Endothelial cell of umbilical vein (primary cell): ENCODE measurements at regions not wholly inside any gene's neighbourhood (a gene's known extent, or its start where the extent isn't known, plus 50 kb on each side); places are given as distances from the start of the nearest gene placed in this dataset.

Experiments
- BruUV-seq: library from RNA; stranded (reverse); fragments of 400-500 nt; replicated peaks from 2 replicates; lab custom pipeline; 2021; lab: Mats Ljungman, UMichigan
- CTCF ChIA-PET: fragments of 300-600, 350-600 bp; sonication (Branson Sonifier 250); formaldehyde crosslinking; loops from one replicate; lab custom pipeline; 2021; ENCODE audit warnings: antibody characterized with exemption, inconsistent platforms; lab: Charles Lee
- POLR2A ChIA-PET: fragments of 300-600, 350-600 bp; sonication (Branson Sonifier 250); formaldehyde crosslinking; loops from one replicate; lab custom pipeline; 2021; ENCODE audit warnings: antibody characterized with exemption, inconsistent platforms; lab: Charles Lee
- DNase-seq: peaks from one replicate; pipeline ENCODE4 v3.0.0-alpha.2; 2011; ENCODE audit warnings: low read depth, low spot score
- FAIRE-seq: peaks from 2 replicates; lab custom pipeline; 2011; peaks lifted over from hg19 to GRCh38; lab: Jason Lieb, UNC
- H2AFZ ChIP-seq: 2 replicates; pipeline ENCODE4 v1.6.0; 2012; ENCODE audit warnings: low read depth, low read length, control low read depth, inconsistent platforms
- H3K27ac ChIP-seq: 2 replicates; pipeline ENCODE4 v1.5.1; 2011; ENCODE audit warnings: low read depth, mild to moderate bottlenecking, control low read depth, low read length, moderate library complexity; ENCODE audit not compliant: insufficient read depth
- H3K27me3 ChIP-seq, 2 experiments: 2 replicates each; pipeline versions ENCODE4 v1.6.0 to v1.6.1; 2011; ENCODE audit warnings: low read length in 2 of 2, mixed read lengths in 1 of 2; ENCODE audit not compliant: control insufficient read depth in 2 of 2, insufficient read depth in 2 of 2
- H3K36me3 ChIP-seq, 2 experiments: 2 replicates in 1 of 2; 3 replicates in 1 of 2; pipeline ENCODE4 v1.5.1; 2011; ENCODE audit warnings: low read length in 2 of 2, mild to moderate bottlenecking in 1 of 2, moderate library complexity in 1 of 2; ENCODE audit not compliant: control insufficient read depth in 2 of 2, insufficient read depth in 2 of 2; ENCODE audit errors: extremely low read depth in 1 of 2
- H3K4me1 ChIP-seq: 3 replicates; pipeline ENCODE4 v1.5.1; 2011; ENCODE audit warnings: mild to moderate bottlenecking, low read length; ENCODE audit not compliant: control insufficient read depth, insufficient read depth; ENCODE audit errors: extremely low read depth
- H3K4me2 ChIP-seq: 2 replicates; pipeline ENCODE4 v1.6.1; 2011; ENCODE audit warnings: low read length, control low read depth, mixed read lengths; ENCODE audit not compliant: insufficient read depth
- H3K4me3 ChIP-seq, 3 experiments: fragments of 200-600 bp in 1 of 3; sonication (generic), shearing (Covaris generic) in 1 of 3; replicated peaks in 1 of 3; 2 replicates each; pipeline ENCODE4 v1.5.1; 2011 to 2016; ENCODE audit warnings: control low read depth in 3 of 3, low read length in 3 of 3, mild to moderate bottlenecking in 2 of 3, inconsistent platforms in 1 of 3, low read depth in 1 of 3, moderate library complexity in 1 of 3; ENCODE audit not compliant: insufficient read depth in 1 of 3
- H3K79me2 ChIP-seq: 2 replicates; pipeline ENCODE4 v1.6.0; 2012; ENCODE audit warnings: low read length, inconsistent platforms; ENCODE audit not compliant: control insufficient read depth, insufficient read depth
- H3K9ac ChIP-seq: replicated peaks from 2 replicates; pipeline ENCODE3; 2011; ENCODE audit warnings: low read length, control low read depth; ENCODE audit not compliant: insufficient read depth; ENCODE audit errors: extremely low read depth
- H3K9me1 ChIP-seq: replicated peaks from 3 replicates; pipeline ENCODE4 v1.6.0; 2011; ENCODE audit warnings: mild to moderate bottlenecking, low read length; ENCODE audit not compliant: control insufficient read depth, insufficient read depth; ENCODE audit errors: extremely low read depth
- H3K9me3 ChIP-seq: replicated peaks from 2 replicates; pipeline ENCODE4 v1.5.1; 2012; ENCODE audit warnings: low read length, inconsistent platforms; ENCODE audit not compliant: control insufficient read depth, insufficient read depth
- H4K20me1 ChIP-seq: replicated peaks from 2 replicates; pipeline ENCODE3; 2011; ENCODE audit warnings: mild to moderate bottlenecking, low read length; ENCODE audit not compliant: control insufficient read depth, insufficient read depth; ENCODE audit errors: extremely low read depth
- EZH2 ChIP-seq: IDR thresholded peaks from 2 replicates; pipeline ENCODE4 v1.6.1; 2012; ENCODE audit warnings: borderline replicate concordance, low read depth, mild to moderate bottlenecking, moderate library complexity, low read length, inconsistent platforms; ENCODE audit not compliant: severe bottlenecking
- FOS ChIP-seq: IDR thresholded peaks from 2 replicates; pipeline ENCODE4 v1.6.1; 2011; ENCODE audit warnings: mild to moderate bottlenecking, low read length, moderate library complexity, borderline replicate concordance; ENCODE audit not compliant: insufficient read depth
- GATA2 ChIP-seq: IDR thresholded peaks from 2 replicates; pipeline ENCODE4 v1.7.0; 2011; ENCODE audit warnings: low read depth, mild to moderate bottlenecking, moderate library complexity, mixed read lengths, low read length; ENCODE audit not compliant: insufficient read length, insufficient read depth
- JUN ChIP-seq: IDR thresholded peaks from 2 replicates; pipeline ENCODE4 v1.6.1; 2011; ENCODE audit warnings: borderline replicate concordance, low read depth; ENCODE audit not compliant: insufficient read length, insufficient read depth
- MAX ChIP-seq: IDR thresholded peaks from 2 replicates; pipeline ENCODE4 v1.6.1; 2011; ENCODE audit not compliant: insufficient read depth, insufficient read length
- MYC ChIP-seq: IDR thresholded peaks from one replicate; pipeline ENCODE4 v1.6.1; 2011; ENCODE audit warnings: mild to moderate bottlenecking, low read depth, low read length
- POLR2A ChIP-seq: IDR thresholded peaks from 2 replicates; pipeline ENCODE4 v1.6.1; 2012; ENCODE audit warnings: low read depth, mild to moderate bottlenecking, control low read depth, low read length
- POLR2AphosphoS5 ChIP-seq: IDR thresholded peaks from 2 replicates; pipeline ENCODE4 v1.6.1; 2012; ENCODE audit warnings: low read depth, mild to moderate bottlenecking, control low read depth, low read length, moderate library complexity; ENCODE audit not compliant: insufficient read depth
- dilution Hi-C: fragments of 300-500 bp; cut with MboI; formaldehyde crosslinking; loops from one replicate; pipeline ENCODE4 v1.15.0; 2019; ENCODE audit warnings: low sequenced_read_pairs; ENCODE audit not compliant: extremely low pct_ligation_motif_present
- intact Hi-C: fragments of 100-400 bp; cut with micrococcal nuclease; formaldehyde crosslinking; loops from one replicate; pipeline ENCODE4 v1.10.0; 2022
- TF ChIP-seq, protein P1 (sequence below), 2 donors: IDR thresholded peaks; 1 replicate in 1 of 2; 2 replicates in 1 of 2; pipeline ENCODE4 v1.5.1; 2011; ENCODE audit warnings: low read length in 2 of 2, mild to moderate bottlenecking in 2 of 2, moderate library complexity in 2 of 2, control low read depth in 1 of 2, inconsistent platforms in 1 of 2, low read depth in 1 of 2; ENCODE audit not compliant: insufficient read depth in 1 of 2; ENCODE audit errors: extremely low read depth in 1 of 2

- Histone ChIP-seq H3K9ac (no peak overlapping the region), H3K27me3 (no peaks in the 10 kb centered on the region), H4K20me1 (no peaks in the 10 kb centered on the region), H3K27ac (no peak overlapping the region), H3K4me2 (no peak overlapping the region), H3K36me3 (no peaks in the 10 kb centered on the region), H2AFZ (no peak overlapping the region), H3K79me2 (no peaks in the 10 kb centered on the region), H3K9me3 (no peaks in the 10 kb centered on the region), H3K9me1 (no peaks in the 10 kb centered on the region), H3K4me1 (peaks cover 8% of the 10 kb centered on the region), H3K4me3 (no peak overlapping the region)
- intact Hi-C loops (no loop called here), dilution Hi-C loops (no loop called here)
- no peak for TF ChIP-seq EZH2
- TF ChIP-seq MYC = no peak
- TF ChIP-seq JUN = no peak
- TF ChIP-seq MAX = no peak
- no peak for TF ChIP-seq GATA2
- no peak for TF ChIP-seq POLR2AphosphoS5
- BruUV-seq = no TSS peak
- DNase-seq (no peak), FAIRE-seq (no peak)
- ChIA-PET CTCF (interaction anchor here (3.0 kb wide), 1 partner anchor 10 kb away, joined by 11 read pairs; no protein-coding TSS in a partner anchor), POLR2A (no interaction called here)
These were observed 484.9 kb downstream of the MIAT start for GRCh38 chr22:27142286-27142685.

- TF ChIP-seq, protein P1, sequence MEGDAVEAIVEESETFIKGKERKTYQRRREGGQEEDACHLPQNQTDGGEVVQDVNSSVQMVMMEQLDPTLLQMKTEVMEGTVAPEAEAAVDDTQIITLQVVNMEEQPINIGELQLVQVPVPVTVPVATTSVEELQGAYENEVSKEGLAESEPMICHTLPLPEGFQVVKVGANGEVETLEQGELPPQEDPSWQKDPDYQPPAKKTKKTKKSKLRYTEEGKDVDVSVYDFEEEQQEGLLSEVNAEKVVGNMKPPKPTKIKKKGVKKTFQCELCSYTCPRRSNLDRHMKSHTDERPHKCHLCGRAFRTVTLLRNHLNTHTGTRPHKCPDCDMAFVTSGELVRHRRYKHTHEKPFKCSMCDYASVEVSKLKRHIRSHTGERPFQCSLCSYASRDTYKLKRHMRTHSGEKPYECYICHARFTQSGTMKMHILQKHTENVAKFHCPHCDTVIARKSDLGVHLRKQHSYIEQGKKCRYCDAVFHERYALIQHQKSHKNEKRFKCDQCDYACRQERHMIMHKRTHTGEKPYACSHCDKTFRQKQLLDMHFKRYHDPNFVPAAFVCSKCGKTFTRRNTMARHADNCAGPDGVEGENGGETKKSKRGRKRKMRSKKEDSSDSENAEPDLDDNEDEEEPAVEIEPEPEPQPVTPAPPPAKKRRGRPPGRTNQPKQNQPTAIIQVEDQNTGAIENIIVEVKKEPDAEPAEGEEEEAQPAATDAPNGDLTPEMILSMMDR (IDR thresholded peaks at IDR 0.05; ENCODE audit: extremely low read depth in 1 of 2, insufficient read depth in 1 of 2, low read depth in 1 of 2, low read length in 2 of 2) = no peak
- no peak for TF ChIP-seq POLR2A
- no peak for TF ChIP-seq GATA2
- no peak for TF ChIP-seq FOS
- no peak for TF ChIP-seq EZH2
- TF ChIP-seq MYC = no peak
- TF ChIP-seq MAX = no peak
- no peak for TF ChIP-seq JUN
- no peak for TF ChIP-seq POLR2AphosphoS5
- no peak for FAIRE-seq
These were observed 486.9 kb downstream of the MIAT start for GRCh38 chr22:27144321-27144720.

More at GRCh38 chr22:27144321-27144720, 486.9 kb downstream of the MIAT start:
- H3K27ac ChIP-seq = no peak overlapping the region
- H3K4me2 ChIP-seq = no peak overlapping the region
- H3K4me1 ChIP-seq = peaks cover 8% of the 10 kb centered on the region
- no peaks in the 10 kb centered on the region for H3K9me1 ChIP-seq
- H3K9ac ChIP-seq = no peak overlapping the region
- DNase-seq = no peak
- H4K20me1 ChIP-seq = no peaks in the 10 kb centered on the region
- H3K36me3 ChIP-seq = no peaks in the 10 kb centered on the region
- no peak overlapping the region for H2AFZ ChIP-seq
- intact Hi-C loops = no loop called here
- H3K79me2 ChIP-seq = no peaks in the 10 kb centered on the region
- no peaks in the 10 kb centered on the region for H3K9me3 ChIP-seq
- no peak overlapping the region for H3K4me3 ChIP-seq
- BruUV-seq = no TSS peak
- dilution Hi-C loops = no loop called here
- no peaks in the 10 kb centered on the region for H3K27me3 ChIP-seq
- ChIA-PET CTCF (interaction anchor here (1.0 kb wide), 1 partner anchor 12 kb away, joined by 3 read pairs; no protein-coding TSS in a partner anchor), POLR2A (no interaction called here)
